ENCODE measurements at regions not wholly inside any gene's neighbourhood (a gene's known extent, or its start where the extent isn't known, plus 50 kb on each side); places are given as distances from the start of the nearest gene placed in this dataset.
"Not testable (repeated sequence)": the region's sequence is repeated elsewhere in the genome, so short reads cannot be mapped to it uniquely, and the experiment has no call there.

DNA sequence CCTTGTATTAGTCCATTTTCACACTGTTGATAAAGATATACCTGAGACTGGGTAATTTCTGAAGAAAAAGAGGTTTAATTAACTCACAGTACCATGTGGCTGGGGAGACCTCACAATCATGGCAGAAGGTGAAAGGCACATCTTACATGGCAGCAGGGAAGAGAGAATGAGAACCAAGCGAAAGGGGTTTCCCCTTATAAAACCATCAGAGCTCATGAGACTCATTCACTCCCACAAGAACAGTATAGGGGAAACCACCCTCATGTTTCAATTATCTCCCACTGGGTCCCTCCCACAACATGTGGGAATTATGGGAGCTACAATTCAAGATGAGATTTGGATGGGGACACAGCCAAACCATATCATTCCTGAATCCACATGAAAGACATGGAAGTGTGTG is 169.4 kb upstream of the SFSWAP start:
- TF ChIP-seq, protein P1, sequence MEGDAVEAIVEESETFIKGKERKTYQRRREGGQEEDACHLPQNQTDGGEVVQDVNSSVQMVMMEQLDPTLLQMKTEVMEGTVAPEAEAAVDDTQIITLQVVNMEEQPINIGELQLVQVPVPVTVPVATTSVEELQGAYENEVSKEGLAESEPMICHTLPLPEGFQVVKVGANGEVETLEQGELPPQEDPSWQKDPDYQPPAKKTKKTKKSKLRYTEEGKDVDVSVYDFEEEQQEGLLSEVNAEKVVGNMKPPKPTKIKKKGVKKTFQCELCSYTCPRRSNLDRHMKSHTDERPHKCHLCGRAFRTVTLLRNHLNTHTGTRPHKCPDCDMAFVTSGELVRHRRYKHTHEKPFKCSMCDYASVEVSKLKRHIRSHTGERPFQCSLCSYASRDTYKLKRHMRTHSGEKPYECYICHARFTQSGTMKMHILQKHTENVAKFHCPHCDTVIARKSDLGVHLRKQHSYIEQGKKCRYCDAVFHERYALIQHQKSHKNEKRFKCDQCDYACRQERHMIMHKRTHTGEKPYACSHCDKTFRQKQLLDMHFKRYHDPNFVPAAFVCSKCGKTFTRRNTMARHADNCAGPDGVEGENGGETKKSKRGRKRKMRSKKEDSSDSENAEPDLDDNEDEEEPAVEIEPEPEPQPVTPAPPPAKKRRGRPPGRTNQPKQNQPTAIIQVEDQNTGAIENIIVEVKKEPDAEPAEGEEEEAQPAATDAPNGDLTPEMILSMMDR (IDR thresholded peaks at IDR 0.05) = not testable (repeated sequence)
- TF ChIP-seq POLR2A (IDR thresholded peaks at IDR 0.05) = not testable (repeated sequence)

Measured in adrenal gland (tissue), 5 donors.